Trophoblast cell (in vitro differentiated cells and primary cell): ENCODE measurements at regions not wholly inside any gene's neighbourhood (a gene's known extent, or its start where the extent isn't known, plus 50 kb on each side); places are given as distances from the start of the nearest gene placed in this dataset.

Experiments used
- DNase-seq, 2 donors: peaks; one replicate each; pipeline ENCODE4 v3.0.0-alpha.2; 2016
- H2AFZ ChIP-seq: 2 replicates; pipeline ENCODE4 v1.6.1; 2013; ENCODE audit warnings: low read length, moderate library complexity, mild to moderate bottlenecking; ENCODE audit not compliant: insufficient read depth, poor library complexity
- H2AK5ac ChIP-seq: 2 replicates; pipeline ENCODE4 v1.6.1; 2013; ENCODE audit warnings: mild to moderate bottlenecking, low read length
- H2BK120ac ChIP-seq: 2 replicates; pipeline ENCODE4 v1.6.1; 2013; ENCODE audit warnings: low read length, mild to moderate bottlenecking, moderate library complexity; ENCODE audit not compliant: insufficient read depth, poor library complexity
- H2BK12ac ChIP-seq: 2 replicates; pipeline ENCODE4 v1.6.1; 2013; ENCODE audit warnings: mild to moderate bottlenecking, low read length, moderate library complexity
- H2BK5ac ChIP-seq: 2 replicates; pipeline ENCODE4 v1.6.1; 2013; ENCODE audit warnings: low read length, low read depth, moderate library complexity, mild to moderate bottlenecking; ENCODE audit not compliant: poor library complexity
- H3K14ac ChIP-seq: 2 replicates; pipeline ENCODE4 v1.6.1; 2013; ENCODE audit warnings: mild to moderate bottlenecking, low read length
- H3K18ac ChIP-seq: 2 replicates; pipeline ENCODE4 v1.6.1; 2013; ENCODE audit warnings: mild to moderate bottlenecking, low read length
- H3K23ac ChIP-seq: 2 replicates; pipeline ENCODE4 v1.6.1; 2013; ENCODE audit warnings: low read length
- H3K27ac ChIP-seq: 2 replicates; pipeline ENCODE4 v1.5.1; 2013; ENCODE audit warnings: low read depth, mild to moderate bottlenecking, inconsistent platforms, low read length, moderate library complexity
- H3K27me3 ChIP-seq: 2 replicates; pipeline ENCODE4 v1.6.1; 2013; ENCODE audit warnings: inconsistent platforms, mild to moderate bottlenecking, low read length, moderate library complexity; ENCODE audit not compliant: insufficient read depth
- H3K36me3 ChIP-seq, 2 experiments: 1 replicate in 1 of 2; 2 replicates in 1 of 2; pipeline ENCODE4 v1.6.1; 2013; ENCODE audit warnings: low read length in 2 of 2, mild to moderate bottlenecking in 2 of 2, moderate library complexity in 1 of 2; ENCODE audit not compliant: insufficient read depth in 2 of 2, control insufficient read depth in 1 of 2
- H3K4ac ChIP-seq: 2 replicates; pipeline ENCODE4 v1.6.1; 2013; ENCODE audit warnings: low read depth, mild to moderate bottlenecking, low read length, moderate library complexity
- H3K4me1 ChIP-seq, 2 experiments: 1 replicate in 1 of 2; 2 replicates in 1 of 2; pipeline ENCODE4 v1.6.1; 2013; ENCODE audit warnings: low read length in 2 of 2, mild to moderate bottlenecking in 2 of 2, moderate library complexity in 1 of 2; ENCODE audit not compliant: insufficient read depth in 2 of 2, control insufficient read depth in 1 of 2
- H3K4me2 ChIP-seq: 2 replicates; pipeline ENCODE4 v1.6.1; 2013; ENCODE audit warnings: inconsistent platforms, mild to moderate bottlenecking, low read length, moderate library complexity
- H3K4me3 ChIP-seq: 2 replicates; pipeline ENCODE4 v1.5.1; 2013; ENCODE audit warnings: mild to moderate bottlenecking, low read depth, low read length, inconsistent platforms
- H3K79me1 ChIP-seq: one replicate; pipeline ENCODE4 v1.6.1; 2013; ENCODE audit warnings: low read length
- H3K79me2 ChIP-seq: 2 replicates; pipeline ENCODE4 v1.6.1; 2013; ENCODE audit warnings: low read length, mild to moderate bottlenecking; ENCODE audit not compliant: control insufficient read depth, insufficient read depth, poor library complexity
- H3K9ac ChIP-seq: 2 replicates; pipeline ENCODE4 v1.6.1; 2013; ENCODE audit warnings: mild to moderate bottlenecking, low read length
- H3K9me3 ChIP-seq: 2 replicates; pipeline ENCODE4 v1.6.1; 2013; ENCODE audit warnings: low read depth, mild to moderate bottlenecking, control low read depth, inconsistent platforms, low read length; ENCODE audit not compliant: insufficient read depth
- H4K12ac ChIP-seq: 2 replicates; pipeline ENCODE4 v1.6.1; 2013; ENCODE audit warnings: low read depth, mild to moderate bottlenecking, low read length, moderate library complexity
- H4K8ac ChIP-seq: 2 replicates; pipeline ENCODE4 v1.6.1; 2013; ENCODE audit warnings: low read depth, mild to moderate bottlenecking, low read length, moderate library complexity
- H4K91ac ChIP-seq: one replicate; pipeline ENCODE4 v1.6.1; 2013; ENCODE audit warnings: low read depth, mild to moderate bottlenecking, low read length, moderate library complexity
- WGBS: extraction: QIAGEN DNeasy Blood & Tissue Kit; methylation state at CpG from one replicate; pipeline ENCODE4 v1.1.7; 2013; ENCODE audit warnings: missing lambda C conversion rate; ENCODE audit not compliant: insufficient read length, insufficient coverage; ENCODE audit errors: extremely low coverage; 5-methylcytosine and 5-hydroxymethylcytosine counted together

DNA sequence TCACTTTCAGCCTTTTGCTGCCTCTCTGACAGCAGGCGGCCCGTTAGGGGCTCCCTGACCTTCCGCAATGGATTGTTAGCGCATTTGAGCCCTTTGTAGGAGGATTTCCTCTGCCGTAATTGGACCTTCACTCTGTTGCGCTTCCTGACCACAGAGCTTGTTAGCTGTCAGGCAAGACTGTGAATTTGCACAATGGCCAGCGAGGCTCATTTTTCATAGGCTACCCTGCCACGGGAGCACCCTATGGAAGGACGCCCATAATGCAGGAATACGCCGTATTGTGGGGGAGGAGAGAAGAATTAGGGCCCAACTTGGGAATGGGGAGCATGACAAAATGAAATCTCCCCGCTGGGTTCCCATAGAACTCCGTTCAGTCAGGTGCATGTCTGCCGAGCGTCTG lies 205.2 kb upstream of the NLRP1 start:
- Histone ChIP-seq H3K4ac (no peak overlapping the region), H2AFZ (no peak overlapping the region), H3K9me3 (no peaks in the 10 kb centered on the region), H3K4me1 (no peaks in the 10 kb centered on the region), H3K4me3 (no peak overlapping the region), H2BK5ac (no peak overlapping the region), H3K27ac (no peak overlapping the region), H3K79me2 (no peaks in the 10 kb centered on the region), H2BK12ac (no peak overlapping the region), H3K79me1 (no peaks in the 10 kb centered on the region), H3K36me3 (no peaks in the 10 kb centered on the region), H3K9ac (no peak overlapping the region), H2BK120ac (no peak overlapping the region), H4K12ac (no peak overlapping the region), H3K14ac (no peak overlapping the region), H3K23ac (no peak overlapping the region), H3K18ac (no peak overlapping the region), H3K27me3 (no peaks in the 10 kb centered on the region), H4K91ac (no peak overlapping the region), H3K4me2 (no peak overlapping the region), H2AK5ac (no peak overlapping the region), H4K8ac (no peak overlapping the region)
- WGBS = no CpG with 5 or more reads among the region's 15 CpGs
- no peak for DNase-seq

- Histone ChIP-seq H3K14ac (no peak overlapping the region), H3K27ac (no peak overlapping the region), H2AFZ (no peak overlapping the region), H3K18ac (no peak overlapping the region), H3K4me1 (no peaks in the 10 kb centered on the region), H2AK5ac (no peak overlapping the region), H2BK12ac (no peak overlapping the region), H3K4me3 (no peak overlapping the region), H3K4me2 (no peak overlapping the region), H4K91ac (no peak overlapping the region), H4K12ac (no peak overlapping the region), H4K8ac (no peak overlapping the region), H2BK5ac (no peak overlapping the region), H3K4ac (no peak overlapping the region), H3K27me3 (no peaks in the 10 kb centered on the region), H3K9me3 (no peaks in the 10 kb centered on the region), H3K23ac (no peak overlapping the region), H3K36me3 (no peaks in the 10 kb centered on the region), H3K79me2 (no peaks in the 10 kb centered on the region), H2BK120ac (no peak overlapping the region), H3K79me1 (no peaks in the 10 kb centered on the region), H3K9ac (no peak overlapping the region)
- DNase-seq = no peak
- no CpG with 5 or more reads among the region's 4 CpGs for WGBS
Observed at GRCh38 chr17:5793157-5793556, 208.8 kb upstream of the NLRP1 start.

DNA sequence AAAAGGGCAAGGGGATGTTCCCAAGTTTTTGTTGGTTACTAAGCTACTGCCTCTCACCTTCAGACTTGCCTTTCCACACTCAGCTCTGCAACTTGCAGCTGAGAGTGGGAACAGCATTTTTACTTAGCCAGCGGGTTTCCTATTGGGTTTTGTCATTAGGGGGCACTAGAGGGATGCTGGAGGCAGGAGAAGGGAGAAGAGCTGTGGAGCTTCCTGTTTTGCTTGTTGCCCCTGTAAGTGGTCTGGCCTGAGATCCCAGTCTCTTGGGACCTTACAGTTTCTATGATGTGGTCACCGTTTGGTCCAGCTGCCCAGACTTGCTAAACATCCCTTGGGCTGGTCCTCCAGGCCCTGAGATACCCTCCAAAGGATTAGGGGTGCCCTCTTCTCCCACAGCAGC lies 209.6 kb upstream of the NLRP1 start:
- H2AFZ ChIP-seq = no peak overlapping the region
- H4K12ac ChIP-seq = no peak overlapping the region

DNA sequence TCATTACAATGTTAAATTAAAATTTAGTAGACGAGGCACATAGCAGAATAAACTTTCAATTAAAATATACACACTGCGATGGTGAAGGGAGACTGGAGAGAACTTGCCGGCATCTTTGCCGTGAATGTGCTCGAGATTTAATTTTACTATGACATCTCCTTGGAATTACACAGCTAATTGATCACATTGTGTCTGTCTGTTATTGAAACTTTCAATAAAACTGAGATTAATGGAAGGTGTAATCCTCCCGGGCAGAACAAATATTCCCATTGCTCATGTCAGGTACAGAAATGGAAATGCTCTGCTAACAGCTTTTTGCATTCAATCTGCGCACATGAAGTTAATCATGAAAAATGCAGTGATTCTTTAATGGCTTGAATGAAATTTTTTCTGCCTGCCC lies 210.1 kb upstream of the NLRP1 start:
- H2BK120ac ChIP-seq = no peak overlapping the region
- no CpG with 5 or more reads among the region's 7 CpGs for WGBS
- no peak overlapping the region for H4K12ac ChIP-seq
- no peak overlapping the region for H3K14ac ChIP-seq
- no peak overlapping the region for H3K9ac ChIP-seq
- H3K4me1 ChIP-seq = no peaks in the 10 kb centered on the region
- no peak overlapping the region for H3K23ac ChIP-seq
- H3K4me3 ChIP-seq = no peak overlapping the region
- no peaks in the 10 kb centered on the region for H3K9me3 ChIP-seq
- no peak overlapping the region for H3K4ac ChIP-seq
- no peaks in the 10 kb centered on the region for H3K79me1 ChIP-seq
- H3K79me2 ChIP-seq = no peaks in the 10 kb centered on the region
- no peak overlapping the region for H2AK5ac ChIP-seq
- H4K91ac ChIP-seq = no peak overlapping the region
- no peak overlapping the region for H3K4me2 ChIP-seq
- no peak overlapping the region for H2AFZ ChIP-seq
- DNase-seq = no peak
- H2BK5ac ChIP-seq = no peak overlapping the region
- no peak overlapping the region for H3K27ac ChIP-seq
- H3K18ac ChIP-seq = no peak overlapping the region
- H3K27me3 ChIP-seq = no peaks in the 10 kb centered on the region
- no peaks in the 10 kb centered on the region for H3K36me3 ChIP-seq
- no peak overlapping the region for H2BK12ac ChIP-seq
- no peak overlapping the region for H4K8ac ChIP-seq

More for the DNA sequence above, 209.6 kb upstream of the NLRP1 start:
- H4K8ac ChIP-seq = no peak overlapping the region
- H3K9me3 ChIP-seq = no peaks in the 10 kb centered on the region
- H3K4me1 ChIP-seq = no peaks in the 10 kb centered on the region
- no peaks in the 10 kb centered on the region for H3K79me2 ChIP-seq
- no peaks in the 10 kb centered on the region for H3K79me1 ChIP-seq
- H3K18ac ChIP-seq = no peak overlapping the region
- H3K14ac ChIP-seq = no peak overlapping the region
- no peak overlapping the region for H2AK5ac ChIP-seq
- no peak overlapping the region for H2BK5ac ChIP-seq
- WGBS = no CpG with 5 or more reads among the region's 2 CpGs
- H2BK12ac ChIP-seq = no peak overlapping the region
- H4K91ac ChIP-seq = no peak overlapping the region
- H3K27ac ChIP-seq = no peak overlapping the region
- H3K4ac ChIP-seq = no peak overlapping the region
- H3K27me3 ChIP-seq = no peaks in the 10 kb centered on the region
- no peak overlapping the region for H3K4me2 ChIP-seq
- no peak overlapping the region for H3K9ac ChIP-seq
- H2BK120ac ChIP-seq = no peak overlapping the region
- H3K4me3 ChIP-seq = no peak overlapping the region
- no peaks in the 10 kb centered on the region for H3K36me3 ChIP-seq
- H3K23ac ChIP-seq = no peak overlapping the region
- DNase-seq = peak in 1 of 2 donors; percentile 57
